C4-2B (cell line): ENCODE measurements at regions not wholly inside any gene's neighbourhood (a gene's known extent, or its start where the extent isn't known, plus 50 kb on each side); places are given as distances from the start of the nearest gene placed in this dataset.

Experiments used
- ZFX ChIP-seq: fragments of 450-650 bp; IDR thresholded peaks from 2 replicates; pipeline ENCODE4 v1.6.1; 2017
- TF ChIP-seq, protein P1 (sequence below): fragments of 450-650 bp; conservative IDR thresholded peaks from 2 replicates; pipeline ENCODE4 v1.5.1; 2017; ENCODE audit warnings: mild to moderate bottlenecking

DNA sequence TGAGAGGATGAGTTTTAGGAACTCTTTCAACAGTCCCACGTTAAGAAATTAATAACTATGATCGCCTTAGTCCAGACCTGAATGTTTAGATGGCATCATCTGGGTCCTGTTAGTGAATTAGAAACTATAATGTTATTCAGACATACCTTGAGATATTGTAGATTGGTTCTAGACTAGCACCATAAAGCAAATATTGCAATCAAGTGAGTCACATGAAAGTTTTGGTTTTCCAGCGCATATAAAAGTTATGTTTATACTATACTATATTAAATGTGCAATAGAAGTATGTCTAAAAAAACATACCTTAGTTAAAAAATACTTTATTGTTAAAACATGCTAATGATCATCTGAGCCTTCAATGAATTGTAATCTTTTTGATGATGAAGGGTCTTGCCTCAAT is 106.6 kb upstream of the ATP2B1 start:
- TF ChIP-seq, protein P1, sequence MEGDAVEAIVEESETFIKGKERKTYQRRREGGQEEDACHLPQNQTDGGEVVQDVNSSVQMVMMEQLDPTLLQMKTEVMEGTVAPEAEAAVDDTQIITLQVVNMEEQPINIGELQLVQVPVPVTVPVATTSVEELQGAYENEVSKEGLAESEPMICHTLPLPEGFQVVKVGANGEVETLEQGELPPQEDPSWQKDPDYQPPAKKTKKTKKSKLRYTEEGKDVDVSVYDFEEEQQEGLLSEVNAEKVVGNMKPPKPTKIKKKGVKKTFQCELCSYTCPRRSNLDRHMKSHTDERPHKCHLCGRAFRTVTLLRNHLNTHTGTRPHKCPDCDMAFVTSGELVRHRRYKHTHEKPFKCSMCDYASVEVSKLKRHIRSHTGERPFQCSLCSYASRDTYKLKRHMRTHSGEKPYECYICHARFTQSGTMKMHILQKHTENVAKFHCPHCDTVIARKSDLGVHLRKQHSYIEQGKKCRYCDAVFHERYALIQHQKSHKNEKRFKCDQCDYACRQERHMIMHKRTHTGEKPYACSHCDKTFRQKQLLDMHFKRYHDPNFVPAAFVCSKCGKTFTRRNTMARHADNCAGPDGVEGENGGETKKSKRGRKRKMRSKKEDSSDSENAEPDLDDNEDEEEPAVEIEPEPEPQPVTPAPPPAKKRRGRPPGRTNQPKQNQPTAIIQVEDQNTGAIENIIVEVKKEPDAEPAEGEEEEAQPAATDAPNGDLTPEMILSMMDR: no peak
- TF ChIP-seq ZFX: no peak
